Stimulated activated CD4-positive, alpha-beta T cell treated with anti-CD3 and anti-CD28 coated beads, Interleukin-1b, Interleukin-23, amount 100 ng/mL, for 24 hours (primary cell): ENCODE measurements at regions not wholly inside any gene's neighbourhood (a gene's known extent, or its start where the extent isn't known, plus 50 kb on each side); places are given as distances from the start of the nearest gene placed in this dataset.
"Not testable (repeated sequence)": the region's sequence is repeated elsewhere in the genome, so short reads cannot be mapped to it uniquely, and the experiment has no call there.

Experiments used
- DNase-seq, 4 experiments: peaks; one replicate each; pipeline ENCODE4 v3.0.0-alpha.2; 2020; ENCODE audit warnings: low read depth in 4 of 4, low spot score in 1 of 4

- DNase-seq, result no peak
Observed at GRCh38 chr17:77822302-77823030, 136.0 kb upstream of the TNRC6C start.

GRCh38 chr17:77824102-77824779, 134.3 kb upstream of the TNRC6C start:
- no peak for DNase-seq

DNA sequence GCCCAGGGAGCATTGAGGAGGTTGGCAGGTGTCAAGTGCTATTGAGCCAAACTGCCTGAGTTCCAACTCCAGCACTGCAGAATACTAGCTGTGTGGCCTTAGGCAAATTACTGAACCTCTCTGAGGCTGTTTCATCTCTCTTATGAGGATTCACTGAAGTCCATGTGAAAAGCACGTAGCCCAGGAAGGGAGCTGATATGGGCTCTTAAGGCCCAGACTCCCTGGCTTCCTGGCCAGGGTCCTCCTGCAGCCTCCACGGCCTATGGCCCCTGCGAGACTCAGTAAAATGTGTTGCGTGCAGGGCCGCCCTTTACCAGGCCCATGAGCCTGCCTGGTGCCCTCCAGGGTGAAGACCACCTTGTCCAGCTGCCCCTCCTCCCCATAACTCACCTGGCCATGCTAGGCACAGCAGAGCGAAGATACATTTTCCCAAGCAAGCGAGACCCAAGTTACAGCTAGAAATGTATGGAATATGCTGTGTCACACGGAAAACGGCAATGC, 133.7 kb upstream of the TNRC6C start:
- no peak for DNase-seq

- no peak for DNase-seq
Observed at GRCh38 chr17:77825621-77826020, 132.9 kb upstream of the TNRC6C start.

DNA sequence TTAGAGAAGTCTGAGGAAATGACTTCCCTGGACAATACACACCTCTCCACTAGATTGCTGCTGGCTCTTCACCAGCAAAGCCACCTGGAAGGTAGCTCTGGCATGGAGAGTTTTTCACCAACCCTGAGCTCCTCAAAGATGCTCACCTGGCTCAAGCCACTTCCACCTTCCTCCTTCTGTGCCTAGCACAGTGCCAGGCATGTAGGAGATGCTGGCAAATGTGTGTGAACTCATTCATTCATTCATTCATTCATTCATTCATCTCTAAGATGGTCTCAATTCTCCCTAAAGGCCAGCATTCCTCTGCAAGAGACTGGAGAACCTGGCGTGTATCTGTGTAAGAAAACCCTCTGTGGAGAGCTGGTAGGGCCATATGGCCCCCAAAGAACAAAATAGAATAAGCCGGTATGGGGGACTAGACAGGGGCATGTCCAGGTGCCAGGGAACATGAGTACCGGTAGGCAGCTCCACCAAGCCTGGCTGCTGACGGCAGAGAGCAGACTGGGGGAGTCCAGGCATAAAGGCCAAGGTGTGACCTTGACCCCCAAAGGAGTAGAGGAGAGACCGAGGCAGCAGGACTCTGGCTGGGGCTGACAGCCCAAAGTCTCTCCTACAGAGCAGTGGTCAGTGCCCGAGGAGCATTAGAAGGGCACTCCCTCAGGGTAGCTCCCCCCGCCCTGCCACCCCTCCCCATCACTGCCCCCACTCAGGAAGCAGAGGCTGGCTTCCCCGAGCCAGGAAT, 132.2 kb upstream of the TNRC6C start:
- DNase-seq, result no peak

- no peak for DNase-seq
Observed at GRCh38 chr17:77827039-77827438, 131.5 kb upstream of the TNRC6C start.

DNA sequence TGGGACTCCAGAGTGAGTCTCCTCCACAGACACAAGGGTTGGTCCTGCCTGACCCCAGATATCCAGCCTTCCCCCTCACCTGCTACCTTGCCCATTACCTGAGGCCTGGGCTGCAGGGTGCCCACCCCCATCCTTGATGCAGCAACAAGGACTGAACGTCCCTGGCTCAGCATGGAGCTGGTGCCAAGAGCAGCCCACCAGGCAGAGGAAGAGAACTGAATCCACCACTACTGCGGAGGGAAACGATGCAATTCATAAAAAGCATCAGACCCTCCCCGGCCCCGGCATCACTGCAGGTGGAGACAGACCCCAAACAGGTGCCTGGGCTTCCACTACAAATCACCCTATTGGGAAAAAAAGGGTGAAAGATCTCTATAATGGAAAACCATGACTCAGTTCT, 131.0 kb upstream of the TNRC6C start:
- DNase-seq, result no peak

- no peak for DNase-seq
Observed at GRCh38 chr17:77828749-77829539, 129.6 kb upstream of the TNRC6C start.

DNA sequence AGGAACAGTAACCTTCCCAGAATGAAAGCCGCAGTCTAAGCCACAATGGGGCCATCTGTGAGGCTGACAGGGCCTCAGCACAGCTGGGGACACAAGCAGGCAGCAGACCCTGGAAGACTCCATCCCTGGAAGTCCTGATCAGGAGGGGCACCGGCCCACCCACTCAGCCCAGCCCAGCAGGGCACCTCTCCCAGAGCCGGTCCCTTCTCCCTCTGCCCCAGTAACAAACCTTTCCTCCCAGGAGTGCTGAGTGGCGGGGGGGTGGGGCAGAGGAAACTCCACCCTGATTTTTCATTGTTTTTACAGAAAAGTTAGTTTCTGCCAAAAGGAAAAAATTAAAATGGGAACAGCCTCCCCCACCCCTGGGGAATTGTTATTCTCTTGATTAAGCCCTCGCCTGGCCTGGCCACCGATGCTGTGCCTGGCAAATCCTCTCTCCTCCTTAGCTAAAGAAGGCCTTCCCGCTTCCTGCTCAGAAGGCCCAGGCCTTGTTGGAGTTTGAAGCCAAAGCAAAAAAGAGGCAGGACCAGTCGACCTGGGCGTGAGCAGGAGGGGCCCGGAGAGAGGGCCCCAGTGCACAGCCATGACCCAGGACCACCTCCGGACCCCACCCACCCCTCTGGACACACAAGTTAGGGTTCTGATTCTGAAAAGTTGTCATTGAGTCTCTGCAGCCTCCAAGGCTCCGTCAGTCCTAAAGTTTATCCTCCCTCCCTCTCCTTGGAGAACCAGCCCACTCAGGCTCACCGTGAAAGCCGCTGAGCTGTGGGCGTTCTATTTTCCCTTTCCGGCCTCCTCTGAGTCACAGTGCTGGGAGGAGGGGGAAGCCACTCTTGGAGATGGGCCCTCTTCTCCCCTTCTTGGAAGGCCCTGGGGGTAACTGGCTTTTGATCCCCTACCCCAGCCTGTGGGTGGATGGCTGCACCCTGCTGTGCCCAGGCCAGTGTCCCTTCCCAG, 128.4 kb upstream of the TNRC6C start:
- no peak for DNase-seq

DNA sequence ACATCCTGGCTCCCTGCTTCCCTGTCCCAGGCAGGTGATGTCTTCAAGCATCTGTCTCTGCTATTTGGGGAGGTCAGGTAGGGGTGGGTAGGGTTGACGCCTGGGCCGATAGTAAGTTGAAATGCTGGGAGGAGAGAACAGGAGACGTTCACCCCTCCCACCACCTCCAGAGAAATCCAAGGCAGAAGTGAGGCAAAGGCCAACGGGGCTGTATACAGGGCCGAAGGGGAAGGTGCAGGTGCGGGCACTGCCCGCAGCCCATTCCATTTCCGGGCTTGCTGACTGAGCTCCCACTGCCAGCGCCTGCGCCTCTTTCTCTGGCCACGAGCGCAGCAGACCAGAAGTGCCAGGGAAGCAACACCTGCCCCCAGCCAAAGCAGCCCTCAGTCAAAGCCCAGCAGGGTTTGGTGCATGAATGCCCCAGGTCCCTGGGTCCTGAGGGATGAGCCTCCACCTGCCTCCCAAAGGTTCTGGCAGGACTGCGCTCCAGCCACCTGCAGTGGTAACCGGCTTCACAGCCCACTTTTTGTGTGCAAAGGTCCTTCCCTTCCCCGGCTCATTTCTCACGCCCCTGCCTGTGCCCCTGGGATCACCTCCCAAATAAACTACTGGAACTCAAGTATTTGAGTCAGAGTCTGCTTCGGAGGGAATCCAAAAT, 127.6 kb upstream of the TNRC6C start:
- no peak for DNase-seq

DNA sequence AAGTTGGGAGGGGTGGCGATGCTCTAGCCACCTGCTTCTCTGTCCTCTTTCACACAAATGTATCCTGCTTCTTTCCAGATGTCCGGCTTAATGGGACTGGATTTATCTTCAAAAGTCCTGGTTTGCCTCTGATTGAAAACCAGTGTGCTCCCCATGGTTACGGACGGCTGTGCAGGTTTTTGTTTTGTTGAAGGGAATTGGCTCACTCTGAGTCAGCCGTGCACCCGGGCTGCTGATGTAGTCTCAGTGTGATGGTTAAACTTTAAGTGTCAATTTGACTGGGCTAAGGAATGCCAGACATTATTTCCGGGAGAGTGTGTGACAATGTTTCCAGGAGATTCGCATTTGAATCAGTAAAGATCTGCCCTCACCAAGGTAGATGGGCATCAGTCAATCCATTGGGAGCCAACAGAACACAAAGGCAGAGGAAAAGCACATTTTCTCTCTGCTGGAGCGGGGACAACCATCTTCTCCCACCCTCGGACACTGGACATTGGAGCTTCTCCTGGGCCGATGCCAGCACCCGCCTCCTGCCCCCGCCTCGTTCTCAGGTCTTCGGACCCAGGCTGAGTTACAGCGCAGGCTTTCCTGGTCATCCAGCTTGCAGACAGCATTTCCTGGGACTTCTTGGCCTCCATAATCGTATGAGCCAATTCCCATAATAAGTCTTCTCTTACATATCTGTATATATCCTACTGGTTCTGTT, 126.9 kb upstream of the TNRC6C start:
- DNase-seq, result no peak

DNA sequence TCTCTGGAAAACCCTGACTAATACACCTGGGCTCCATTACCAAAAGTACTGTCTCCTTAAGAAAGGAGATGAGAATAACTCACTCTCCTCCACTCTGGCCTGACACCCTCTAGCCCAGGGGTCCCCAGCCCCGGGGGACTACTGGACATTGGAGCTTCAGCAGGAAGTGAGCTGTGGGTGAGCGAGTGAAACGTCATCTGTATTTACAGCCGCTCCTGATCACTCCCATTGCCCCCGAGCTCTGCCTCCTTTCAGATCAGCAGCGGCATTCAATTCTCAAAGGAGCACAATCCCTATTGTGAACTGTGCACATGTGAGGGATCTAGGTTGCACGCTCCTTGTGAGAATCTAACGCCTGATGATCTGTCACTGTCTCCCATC, 126.3 kb upstream of the TNRC6C start:
- no peak for DNase-seq

DNA sequence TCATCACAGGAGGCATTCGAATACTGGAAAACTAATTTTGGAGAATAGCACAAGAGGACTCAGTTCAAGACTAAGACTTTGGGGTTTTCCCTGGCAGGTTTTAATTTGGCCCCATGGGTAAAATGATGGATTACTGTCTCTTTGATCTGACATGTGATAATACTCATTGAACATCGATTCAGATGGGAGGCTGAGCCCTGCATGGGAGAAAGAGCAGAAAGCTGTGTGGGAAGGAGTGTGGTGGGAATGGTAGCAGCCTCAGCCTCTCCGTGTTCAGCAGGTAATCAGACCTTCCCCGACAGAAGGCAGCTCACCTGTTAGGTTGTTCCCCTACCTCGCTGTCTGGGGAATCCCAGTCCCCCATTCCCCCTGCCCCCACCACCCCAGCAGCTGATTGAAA, 124.7 kb upstream of the TNRC6C start:
- no peak for DNase-seq

DNA sequence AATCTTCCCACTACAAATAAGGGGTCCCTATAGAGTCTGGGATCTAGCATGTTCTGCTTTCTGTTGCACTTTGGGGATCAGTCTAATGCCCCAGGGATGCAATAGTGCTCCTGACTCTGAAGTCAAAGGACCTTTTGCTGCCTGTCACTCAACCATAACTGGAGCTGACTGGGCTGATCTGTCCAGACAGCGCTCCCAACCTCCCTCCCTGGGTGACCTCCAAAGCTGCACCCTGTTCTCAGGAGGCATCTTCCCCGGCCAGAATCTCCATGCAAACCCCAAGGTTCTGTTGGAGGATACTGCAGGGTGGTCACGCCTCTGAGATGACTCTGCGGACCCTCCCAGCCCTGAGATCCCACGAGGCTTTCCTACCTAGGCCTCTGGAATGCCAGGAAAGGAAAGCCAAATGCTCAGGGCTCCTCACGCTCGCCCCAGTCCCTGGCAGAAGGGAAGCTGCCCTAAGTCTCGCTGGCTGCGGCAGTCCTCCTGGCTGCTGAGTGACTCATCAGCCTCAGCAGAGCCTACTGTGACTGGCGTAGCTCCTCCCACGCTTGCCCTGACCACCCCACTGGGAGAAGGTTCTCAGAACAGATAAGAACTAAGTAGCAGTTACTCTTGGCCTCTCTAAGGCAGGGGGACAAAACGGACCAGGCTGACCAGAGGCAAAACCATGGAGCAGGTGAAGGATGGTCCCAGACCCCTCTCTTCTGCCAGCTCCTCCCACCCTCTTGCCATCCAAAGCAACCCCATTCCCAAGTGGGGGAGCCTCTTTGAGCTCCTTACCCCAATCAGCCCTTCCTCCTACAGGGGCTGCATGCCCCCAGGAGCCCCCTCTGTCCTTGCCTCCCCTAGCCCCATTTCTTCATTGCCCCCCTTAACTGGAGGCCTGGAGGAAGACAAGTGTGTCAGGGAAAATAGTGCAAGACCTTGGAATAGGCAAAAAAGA, 124.1 kb upstream of the TNRC6C start:
- peak in 2 of 4 experiments; percentile 44 to 55 for DNase-seq

DNA sequence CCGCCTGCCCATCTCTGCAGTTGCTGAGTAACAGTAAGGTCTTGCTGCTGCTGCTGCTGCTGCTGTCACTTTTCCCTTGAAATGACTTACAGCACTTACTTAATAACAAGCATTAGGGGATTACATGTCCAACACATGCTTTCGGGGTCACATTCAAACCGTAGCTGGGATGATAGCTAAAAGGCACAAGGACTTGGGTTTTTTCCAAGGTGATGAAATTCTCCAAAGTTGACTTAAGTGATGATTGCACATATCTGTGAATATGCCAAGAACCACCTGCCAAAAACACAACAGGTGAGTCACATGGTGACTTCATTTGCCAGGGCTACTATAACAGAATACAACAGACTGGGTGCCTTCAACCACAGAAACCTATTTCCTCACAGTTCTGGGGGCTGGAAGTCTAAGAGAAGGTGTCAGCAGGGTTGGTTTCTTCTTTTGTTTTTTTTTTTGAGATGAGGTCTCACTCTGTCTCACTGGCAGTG, 121.9 kb upstream of the TNRC6C start:
- no peak for DNase-seq

DNA sequence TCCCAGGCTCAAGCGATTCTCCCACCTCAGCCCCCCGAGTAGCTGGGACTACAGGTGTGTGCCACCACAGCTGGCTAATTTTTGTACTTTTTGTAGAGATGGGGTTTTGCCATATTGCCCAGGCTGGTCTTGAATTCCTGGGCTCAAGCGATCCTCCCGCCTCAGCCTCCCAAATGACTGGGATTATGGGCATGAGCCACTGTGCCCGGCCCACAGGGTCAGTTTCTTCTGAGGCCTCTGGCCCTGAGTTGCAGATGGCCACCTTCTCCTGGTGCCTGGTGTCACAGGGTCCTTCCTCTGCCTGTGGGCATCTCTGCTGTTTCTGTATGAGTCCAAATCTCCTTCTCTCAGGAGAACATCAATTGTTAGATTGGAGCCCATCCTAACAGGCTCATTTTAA, 121.4 kb upstream of the TNRC6C start:
- not testable (repeated sequence) for DNase-seq

DNA sequence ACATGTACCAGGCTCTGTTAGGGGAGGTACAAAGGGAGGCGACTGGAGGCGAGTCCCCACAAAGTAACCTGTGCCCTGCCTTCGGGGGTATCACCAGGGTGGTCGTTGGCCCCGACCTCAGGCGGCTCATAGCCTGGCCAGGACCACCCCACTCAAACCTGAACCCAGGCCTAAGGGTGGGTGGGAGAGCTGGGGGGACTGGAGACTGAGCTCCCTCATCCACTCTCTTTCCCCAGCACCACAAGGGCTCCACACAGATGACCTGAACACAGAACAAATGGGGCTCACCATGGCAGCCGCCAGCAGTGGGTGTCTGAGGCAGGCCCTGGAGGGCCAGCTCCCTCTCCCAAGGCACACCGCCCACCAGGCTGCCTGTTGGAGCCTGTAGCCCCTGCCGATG, 120.6 kb upstream of the TNRC6C start:
- no peak for DNase-seq
